Superior temporal gyrus (tissue), 1 donor: ENCODE measurements at regions not wholly inside any gene's neighbourhood (a gene's known extent, or its start where the extent isn't known, plus 50 kb on each side); places are given as distances from the start of the nearest gene placed in this dataset.

ENCODE experiments used
- DNase-seq: peaks from one replicate; pipeline ENCODE4 v3.0.0-alpha.2; 2016; ENCODE audit errors: extremely low spot score

- no peak for DNase-seq
These were observed 247.8 kb downstream of the ENGASE start for GRCh38 chr17:79322211-79323123.

- DNase-seq, result no peak
These were observed 245.7 kb downstream of the ENGASE start for GRCh38 chr17:79320331-79320730.

- no peak for DNase-seq
These were observed 243.3 kb downstream of the ENGASE start for GRCh38 chr17:79317916-79318315.

- DNase-seq, result no peak
These were observed 242.2 kb downstream of the ENGASE start for GRCh38 chr17:79316805-79317204.

- no peak for DNase-seq
These were observed 240.9 kb downstream of the ENGASE start for GRCh38 chr17:79315358-79316105.

GRCh38 chr17:79314617-79315357, 240.2 kb downstream of the ENGASE start:
- DNase-seq, result no peak

- no peak for DNase-seq
These were observed 236.7 kb downstream of the ENGASE start for GRCh38 chr17:79311373-79311772.

GRCh38 chr17:79306424-79307318, 232.0 kb downstream of the ENGASE start:
- DNase-seq, result no peak

GRCh38 chr17:79305768-79306423, 231.3 kb downstream of the ENGASE start:
- no peak for DNase-seq

GRCh38 chr17:79305376-79305767, 230.7 kb downstream of the ENGASE start:
- DNase-seq, result no peak

GRCh38 chr17:79304884-79305283, 230.3 kb downstream of the ENGASE start:
- no peak for DNase-seq

GRCh38 chr17:79303641-79304205, 229.1 kb downstream of the ENGASE start:
- DNase-seq, result no peak

GRCh38 chr17:79301469-79301868, 226.8 kb downstream of the ENGASE start:
- DNase-seq, result no peak

- no peak for DNase-seq
These were observed 224.7 kb downstream of the ENGASE start for GRCh38 chr17:79299349-79299748.

- DNase-seq, result no peak
These were observed 224.2 kb downstream of the ENGASE start for GRCh38 chr17:79298799-79299198.

- no peak for DNase-seq
These were observed 221.6 kb downstream of the ENGASE start for GRCh38 chr17:79296243-79296642.

- no peak for DNase-seq
These were observed 220.7 kb downstream of the ENGASE start for GRCh38 chr17:79295307-79295706.

GRCh38 chr17:79294459-79295071, 219.9 kb downstream of the ENGASE start:
- DNase-seq, result no peak

- DNase-seq, result no peak
These were observed 217.9 kb downstream of the ENGASE start for GRCh38 chr17:79292501-79292900.

- DNase-seq, result no peak
These were observed 216.8 kb downstream of the ENGASE start for GRCh38 chr17:79291391-79291790.
